HUES6 (cell line): ENCODE measurements at regions not wholly inside any gene's neighbourhood (a gene's known extent, or its start where the extent isn't known, plus 50 kb on each side); places are given as distances from the start of the nearest gene placed in this dataset.

Experiments used
- H3K27ac ChIP-seq: 2 replicates; pipeline ENCODE4 v1.7.0; 2013; ENCODE audit warnings: low read depth, mild to moderate bottlenecking, low read length, inconsistent platforms
- H3K27me3 ChIP-seq: 2 replicates; pipeline ENCODE4 v1.6.1; 2013; ENCODE audit warnings: low read length; ENCODE audit not compliant: control insufficient read depth, insufficient read depth
- H3K36me3 ChIP-seq: 2 replicates; pipeline ENCODE4 v1.6.1; 2013; ENCODE audit warnings: low read length; ENCODE audit not compliant: control insufficient read depth, insufficient read depth
- H3K4me1 ChIP-seq: 2 replicates; pipeline ENCODE4 v1.6.1; 2013; ENCODE audit warnings: low read length; ENCODE audit not compliant: control insufficient read depth, insufficient read depth
- H3K4me3 ChIP-seq: 2 replicates; pipeline ENCODE4 v1.5.1; 2013; ENCODE audit warnings: low read depth, low read length
- H3K9ac ChIP-seq: one replicate; pipeline ENCODE4 v1.6.1; 2013; ENCODE audit warnings: mild to moderate bottlenecking, low read length
- H3K9me3 ChIP-seq: 2 replicates; pipeline ENCODE4 v1.6.1; 2013; ENCODE audit warnings: low read depth, low read length; ENCODE audit not compliant: control insufficient read depth, insufficient read depth

DNA sequence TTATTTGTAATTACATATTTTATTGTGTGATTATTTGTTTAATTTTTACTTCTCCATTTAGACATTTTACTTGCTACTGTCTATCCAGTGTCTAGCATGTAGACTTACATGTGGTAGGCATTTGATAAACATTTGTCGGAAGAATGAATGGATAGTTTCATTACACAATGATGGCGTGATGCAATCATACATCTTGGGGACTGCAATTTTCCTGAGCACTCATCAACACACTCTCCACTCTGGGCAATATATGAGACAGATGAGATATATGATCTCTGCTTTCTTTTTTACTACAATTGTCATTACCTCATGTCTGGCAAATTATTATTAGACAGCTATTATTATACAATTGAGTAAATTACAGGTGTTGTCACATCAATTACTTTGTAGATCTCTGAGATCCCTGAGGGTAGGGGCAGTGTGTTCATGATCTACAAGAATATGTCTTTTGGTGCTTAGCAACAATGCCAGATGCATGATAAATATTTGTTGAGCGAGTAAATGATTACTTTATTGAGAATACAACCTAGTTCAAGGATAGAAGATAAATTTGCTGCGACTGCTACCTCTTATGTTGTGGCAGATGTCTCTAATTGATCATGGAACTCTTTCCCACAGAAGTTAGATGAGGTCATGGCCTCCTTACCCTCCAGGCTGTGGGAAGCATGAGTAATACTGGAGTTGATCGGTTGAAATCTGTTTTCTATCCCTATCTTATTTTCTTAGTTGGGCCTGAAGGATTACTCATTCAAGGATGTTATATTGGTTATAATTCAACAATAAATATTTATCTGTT is 416.0 kb downstream of the LRIG3 start:
- Histone ChIP-seq H3K27ac (no peak overlapping the region), H3K4me3 (no peak overlapping the region)

DNA sequence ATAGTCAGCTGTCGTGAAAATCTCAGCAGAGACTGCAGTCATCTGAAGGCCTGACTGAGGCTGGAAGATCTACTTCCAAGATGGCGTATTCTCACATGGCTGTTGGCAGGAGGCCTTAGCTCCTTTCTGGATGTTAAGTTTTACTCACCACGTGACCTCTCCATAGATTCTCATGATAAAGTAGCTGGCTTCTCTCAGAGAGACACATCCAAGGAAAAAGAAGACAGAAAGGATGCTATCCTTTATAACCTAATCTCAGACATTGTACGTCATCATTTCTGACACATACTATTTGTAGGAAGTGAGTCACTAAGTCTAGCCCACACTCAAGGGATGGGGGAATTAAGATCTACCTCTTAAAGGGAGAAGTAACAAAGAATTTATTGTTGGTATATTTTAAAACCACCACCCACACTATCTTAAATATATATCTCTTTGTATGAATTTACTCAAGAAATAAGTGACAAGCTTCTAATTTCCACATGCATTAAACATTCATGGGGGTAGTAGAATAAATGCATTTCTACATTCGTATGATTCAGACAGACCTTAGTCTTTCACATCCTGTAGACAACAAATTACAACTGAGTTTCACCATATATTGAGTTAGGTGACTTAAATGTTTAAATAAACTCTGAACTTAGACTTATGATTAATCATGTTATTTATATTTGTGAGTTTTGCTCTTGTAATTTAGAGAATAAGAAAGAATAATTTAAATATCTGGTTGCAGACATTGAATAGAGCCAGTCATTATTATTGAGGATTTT is 411.0 kb downstream of the LRIG3 start:
- Histone ChIP-seq H3K27ac (no peak overlapping the region), H3K4me1 (no peaks in the 10 kb centered on the region), H3K4me3 (no peak overlapping the region), H3K27me3 (no peaks in the 10 kb centered on the region), H3K36me3 (no peaks in the 10 kb centered on the region), H3K9ac (no peak overlapping the region), H3K9me3 (peaks cover 18% of the 10 kb centered on the region)

More for the DNA sequence above, 416.0 kb downstream of the LRIG3 start:
- Histone ChIP-seq H3K36me3 (no peaks in the 10 kb centered on the region), H3K4me1 (no peaks in the 10 kb centered on the region; the same call in 1 of the 2 replicates), H3K27me3 (no peaks in the 10 kb centered on the region), H3K9ac (no peak overlapping the region), H3K9me3 (peaks cover 2% of the 10 kb centered on the region; the same call in 1 of the 2 replicates)

DNA sequence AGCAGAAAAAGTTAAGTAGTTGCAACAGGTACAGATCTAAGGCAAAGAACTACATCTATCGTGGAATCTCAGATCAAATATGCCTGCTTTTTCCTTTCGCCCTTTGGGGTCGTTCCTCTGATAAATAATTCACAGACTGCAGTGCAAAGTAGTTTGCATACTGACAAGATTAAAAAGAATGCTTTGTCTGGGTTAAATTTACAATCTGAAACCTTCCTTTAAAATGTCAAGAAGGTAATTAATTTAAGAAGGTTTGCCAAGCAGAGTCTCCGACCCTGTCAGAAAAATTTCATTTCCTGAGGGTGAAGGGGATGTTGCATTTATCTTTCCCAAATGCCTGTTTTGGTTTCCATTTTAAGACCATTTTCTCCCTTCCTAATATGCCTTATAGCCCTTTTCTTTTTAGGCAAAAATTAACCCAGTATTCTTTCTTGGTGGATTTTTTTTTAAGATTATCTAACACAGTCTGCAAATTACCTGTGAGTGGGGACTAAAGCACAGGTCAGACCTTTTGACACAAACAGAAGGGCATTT is 406.9 kb downstream of the LRIG3 start:
- Histone ChIP-seq H3K9ac (no peak overlapping the region), H3K4me1 (no peaks in the 10 kb centered on the region), H3K27me3 (no peaks in the 10 kb centered on the region), H3K4me3 (no peak overlapping the region), H3K9me3 (peaks cover 32% of the 10 kb centered on the region), H3K27ac (no peak overlapping the region), H3K36me3 (no peaks in the 10 kb centered on the region)

DNA sequence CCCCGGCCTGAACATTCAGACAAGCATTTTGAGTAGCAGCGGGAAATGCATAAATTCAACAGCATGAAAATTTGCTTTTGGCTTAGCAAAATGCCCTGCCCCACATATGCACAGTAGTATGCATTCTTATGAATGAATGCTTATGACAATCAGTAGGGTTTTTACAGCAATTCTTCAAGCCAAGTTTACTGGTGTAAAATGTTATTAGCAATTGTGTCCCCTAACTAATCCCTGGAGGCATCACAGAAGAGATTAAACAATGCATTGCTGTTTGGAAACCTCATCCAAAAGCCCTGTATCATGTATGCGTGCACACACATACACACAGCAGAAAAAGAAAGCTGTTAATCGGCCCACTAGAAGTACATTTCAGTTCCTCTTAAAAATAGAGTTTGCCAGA is 406.5 kb downstream of the LRIG3 start:
- H3K27me3 ChIP-seq: no peaks in the 10 kb centered on the region
- H3K27ac ChIP-seq: no peak overlapping the region
- peaks cover 37% of the 10 kb centered on the region for H3K9me3 ChIP-seq
- no peak overlapping the region for H3K4me3 ChIP-seq
- no peaks in the 10 kb centered on the region for H3K36me3 ChIP-seq
- H3K4me1 ChIP-seq: no peaks in the 10 kb centered on the region
- H3K9ac ChIP-seq: no peak overlapping the region

DNA sequence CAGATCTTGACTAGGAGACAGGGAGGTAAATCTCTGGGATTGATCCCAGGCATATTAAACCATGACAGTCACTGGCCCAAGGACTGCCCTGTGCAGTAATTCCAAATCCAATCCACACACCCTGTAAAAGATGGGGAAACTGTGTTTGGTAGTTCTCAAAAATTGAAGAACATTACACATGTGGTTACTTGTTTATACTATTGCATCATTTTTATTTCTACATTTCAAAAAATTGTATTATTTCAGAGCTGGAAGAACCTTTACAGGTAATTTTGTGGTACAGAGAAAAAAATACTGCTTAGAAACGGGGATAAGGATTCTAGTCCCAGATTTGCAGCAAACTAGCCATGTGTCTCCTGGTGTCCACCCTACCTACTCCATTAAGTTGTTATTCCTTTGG is 400.5 kb downstream of the LRIG3 start:
- Histone ChIP-seq H3K27ac (no peak overlapping the region), H3K4me3 (no peak overlapping the region), H3K27me3 (no peaks in the 10 kb centered on the region), H3K9me3 (peaks cover 23% of the 10 kb centered on the region), H3K9ac (no peak overlapping the region), H3K36me3 (no peaks in the 10 kb centered on the region), H3K4me1 (no peaks in the 10 kb centered on the region)

DNA sequence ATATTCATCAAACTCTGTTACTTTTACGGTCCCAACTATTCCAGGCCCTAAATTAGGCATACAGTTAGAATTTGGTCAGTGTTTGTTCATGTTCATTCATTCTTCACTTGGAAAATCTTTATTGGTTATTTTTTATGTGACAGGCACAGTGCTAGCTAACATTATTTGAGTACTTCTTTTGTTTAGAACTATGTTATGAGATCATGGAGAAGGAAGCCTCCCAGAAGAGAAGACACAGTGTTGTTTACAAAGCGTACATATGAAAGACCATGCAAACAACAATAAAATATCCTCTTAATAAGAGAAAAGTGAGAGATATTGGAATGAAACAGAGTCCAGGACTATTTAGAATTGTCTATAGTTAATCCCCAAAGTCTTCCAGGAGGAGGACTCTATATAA is 399.2 kb downstream of the LRIG3 start:
- H3K9ac ChIP-seq: no peak overlapping the region

DNA sequence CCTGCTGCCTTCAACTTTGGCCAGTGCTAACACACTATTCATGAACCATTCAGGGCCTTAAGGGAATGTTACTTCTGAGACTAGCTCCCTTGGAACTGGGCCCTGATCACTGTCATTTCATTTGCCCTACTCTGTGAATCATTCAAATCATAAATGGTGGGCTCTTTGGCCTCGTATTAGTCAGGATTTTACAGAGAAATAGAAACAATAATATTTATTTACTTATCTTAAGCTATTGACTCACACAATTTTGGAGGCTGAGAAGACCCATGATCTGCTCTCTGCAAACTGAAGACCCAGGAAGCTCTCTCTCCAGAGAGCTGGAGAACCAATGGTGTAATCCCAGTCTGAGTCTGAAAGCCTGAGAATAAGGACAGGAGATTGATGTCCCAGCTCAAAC is 398.5 kb downstream of the LRIG3 start:
- Histone ChIP-seq H3K27ac (no peak overlapping the region), H3K4me1 (no peaks in the 10 kb centered on the region), H3K9me3 (peaks cover 23% of the 10 kb centered on the region), H3K9ac (no peak overlapping the region), H3K36me3 (no peaks in the 10 kb centered on the region), H3K4me3 (no peak overlapping the region), H3K27me3 (no peaks in the 10 kb centered on the region)

More for the DNA sequence above, 399.2 kb downstream of the LRIG3 start:
- Histone ChIP-seq H3K9me3 (peaks cover 23% of the 10 kb centered on the region), H3K27ac (no peak overlapping the region), H3K4me1 (no peaks in the 10 kb centered on the region), H3K36me3 (no peaks in the 10 kb centered on the region), H3K4me3 (no peak overlapping the region), H3K27me3 (no peaks in the 10 kb centered on the region)

DNA sequence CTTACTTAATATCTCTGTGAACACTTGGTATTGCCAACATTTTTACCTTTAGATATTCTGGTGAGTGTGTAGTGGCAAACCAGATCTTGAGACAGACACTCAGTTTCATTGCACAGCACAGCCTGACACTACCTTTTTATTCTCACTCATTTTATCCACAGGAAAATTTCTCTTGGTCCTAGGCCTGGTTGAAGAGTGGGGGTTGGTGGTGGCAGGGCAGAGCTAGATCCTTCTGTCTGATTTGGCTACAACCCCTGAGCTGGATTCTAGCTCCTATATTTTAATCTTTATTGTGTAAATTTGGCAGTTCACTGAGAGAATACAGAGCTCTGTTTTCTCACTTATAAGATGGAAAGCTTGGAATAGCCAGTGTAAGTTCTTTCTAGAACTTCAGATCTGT is 396.9 kb downstream of the LRIG3 start:
- Histone ChIP-seq H3K4me1 (no peaks in the 10 kb centered on the region), H3K9ac (no peak overlapping the region), H3K36me3 (no peaks in the 10 kb centered on the region), H3K9me3 (peaks cover 9% of the 10 kb centered on the region), H3K27ac (no peak overlapping the region), H3K27me3 (no peaks in the 10 kb centered on the region), H3K4me3 (no peak overlapping the region)

DNA sequence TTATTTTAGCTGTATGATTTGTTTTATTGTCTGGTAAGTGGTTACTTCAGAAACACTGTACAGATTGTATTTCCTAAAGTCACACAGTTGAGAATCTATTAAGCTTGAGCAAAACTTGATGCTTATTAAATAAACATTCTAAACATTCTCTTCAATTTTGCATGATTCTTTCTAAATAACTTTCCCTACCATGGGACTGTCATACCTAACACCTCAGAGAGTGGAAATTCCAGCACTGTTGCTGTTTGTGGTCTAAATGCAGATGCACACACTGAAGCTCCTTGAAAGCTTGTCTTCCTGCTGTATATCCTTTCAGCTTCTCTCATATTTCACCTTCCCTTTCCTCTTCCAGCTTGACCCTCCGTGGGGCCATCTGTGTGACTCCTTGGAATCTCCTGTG is 392.0 kb downstream of the LRIG3 start:
- Histone ChIP-seq H3K27me3 (no peaks in the 10 kb centered on the region), H3K9me3 (no peaks in the 10 kb centered on the region), H3K9ac (no peak overlapping the region), H3K4me1 (no peaks in the 10 kb centered on the region), H3K4me3 (no peak overlapping the region), H3K27ac (no peak overlapping the region), H3K36me3 (no peaks in the 10 kb centered on the region)

DNA sequence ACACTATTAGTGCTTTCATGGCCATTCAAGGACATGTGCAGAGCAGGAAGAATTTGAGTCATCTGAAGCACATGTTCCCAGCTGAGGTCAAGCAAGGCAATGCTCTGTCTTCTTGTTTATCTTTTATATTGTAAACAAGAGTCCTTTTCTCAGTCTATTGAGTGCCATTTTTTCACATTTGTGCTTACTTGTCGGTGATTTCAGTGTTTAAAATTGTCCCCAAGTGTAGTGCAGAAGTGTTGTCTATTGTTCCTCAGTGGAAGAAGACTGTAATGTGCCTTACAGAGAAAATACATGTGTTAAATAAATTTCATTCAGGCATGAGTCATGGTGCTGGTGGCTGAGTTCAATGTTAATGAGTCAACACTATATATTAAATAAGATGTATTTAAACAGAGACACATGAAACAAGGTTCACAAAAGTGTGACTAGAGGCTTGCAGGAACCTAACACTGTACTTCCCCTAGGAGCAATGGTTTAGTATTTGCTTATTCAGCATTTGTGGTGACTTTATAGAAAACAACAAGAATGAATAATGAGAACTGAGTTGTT is 391.1 kb downstream of the LRIG3 start:
- H3K9me3 ChIP-seq: no peaks in the 10 kb centered on the region
- no peaks in the 10 kb centered on the region for H3K36me3 ChIP-seq
- H3K27ac ChIP-seq: no peak overlapping the region
- H3K4me3 ChIP-seq: no peak overlapping the region
- no peaks in the 10 kb centered on the region for H3K27me3 ChIP-seq
- H3K9ac ChIP-seq: no peak overlapping the region
- H3K4me1 ChIP-seq: no peaks in the 10 kb centered on the region
